Liver (tissue), 8 donors: ENCODE measurements at regions not wholly inside any gene's neighbourhood (a gene's known extent, or its start where the extent isn't known, plus 50 kb on each side); places are given as distances from the start of the nearest gene placed in this dataset.
"Not testable (repeated sequence)": the region's sequence is repeated elsewhere in the genome, so short reads cannot be mapped to it uniquely, and the experiment has no call there.

ENCODE experiments used
- DNase-seq: peaks from one replicate; pipeline ENCODE4 v3.0.0-alpha.2; 2017; ENCODE audit warnings: low spot score
- H3K27ac ChIP-seq, 2 donors: one replicate each; pipeline ENCODE4 v1.7.0; 2013; ENCODE audit warnings: inconsistent platforms in 2 of 2, low read length in 2 of 2, control low read depth in 1 of 2, low read depth in 1 of 2, mild to moderate bottlenecking in 1 of 2
- H3K27me3 ChIP-seq, 4 donors: one replicate each; pipeline versions ENCODE4 v1.6.1 to v1.7.0; 2013; ENCODE audit warnings: low read length in 3 of 4, inconsistent platforms in 1 of 4, mild to moderate bottlenecking in 1 of 4, moderate library complexity in 1 of 4; ENCODE audit not compliant: control insufficient read depth in 4 of 4, insufficient read depth in 4 of 4
- H3K36me3 ChIP-seq, 4 donors: one replicate each; pipeline versions ENCODE4 v1.6.1 to v1.7.0; 2013; ENCODE audit warnings: low read length in 3 of 4, mild to moderate bottlenecking in 3 of 4, low read depth in 1 of 4, moderate library complexity in 1 of 4; ENCODE audit not compliant: control insufficient read depth in 4 of 4, insufficient read depth in 3 of 4
- H3K4me1 ChIP-seq, 4 donors: one replicate each; pipeline versions ENCODE4 v1.6.1 to v1.7.0; 2013; ENCODE audit warnings: low read length in 3 of 4, mild to moderate bottlenecking in 3 of 4, moderate library complexity in 1 of 4; ENCODE audit not compliant: control insufficient read depth in 4 of 4, insufficient read depth in 4 of 4
- H3K4me3 ChIP-seq, 3 donors: one replicate each; pipeline versions ENCODE4 v1.6.1 to v1.7.0; 2013; ENCODE audit warnings: low read length in 3 of 3, control low read depth in 1 of 3, low read depth in 1 of 3, mild to moderate bottlenecking in 1 of 3
- H3K9ac ChIP-seq, 2 donors: one replicate each; pipeline ENCODE4 v1.7.0; 2013; ENCODE audit warnings: low read length in 2 of 2, mild to moderate bottlenecking in 2 of 2, moderate library complexity in 2 of 2, control low read depth in 1 of 2, low read depth in 1 of 2
- H3K9me3 ChIP-seq, 4 donors: one replicate each; pipeline versions ENCODE4 v1.6.1 to v1.7.0; 2013; ENCODE audit warnings: low read length in 3 of 4; ENCODE audit not compliant: control insufficient read depth in 4 of 4
- ATF3 ChIP-seq: IDR thresholded peaks from 2 replicates; pipeline ENCODE4 v1.6.1; 2016; ENCODE audit warnings: antibody characterized with exemption
- CTCF ChIP-seq: fragments of 150-350 bp; IDR thresholded peaks from 2 replicates; pipeline ENCODE4 v1.5.1; 2017; ENCODE audit warnings: improper control_type of control experiment, low read depth, low read length; ENCODE audit not compliant: missing input control
- EGR1 ChIP-seq, 2 donors: IDR thresholded peaks; 2 replicates each; pipeline ENCODE4 v1.6.1; 2016 to 2018; ENCODE audit warnings: antibody characterized with exemption in 2 of 2, low read depth in 2 of 2
- FOXA1 ChIP-seq: IDR thresholded peaks from 2 replicates; pipeline ENCODE4 v1.6.1; 2016; ENCODE audit warnings: antibody characterized with exemption
- FOXA2 ChIP-seq: IDR thresholded peaks from 2 replicates; pipeline ENCODE4 v1.6.1; 2016; ENCODE audit warnings: antibody characterized with exemption
- GABPA ChIP-seq, 2 donors: IDR thresholded peaks in 1 of 2; conservative IDR thresholded peaks in 1 of 2; 2 replicates each; pipeline ENCODE4 v1.6.1; 2016; ENCODE audit warnings: antibody characterized with exemption in 2 of 2, mild to moderate bottlenecking in 1 of 2, moderate library complexity in 1 of 2
- HNF4A ChIP-seq, 2 donors: conservative IDR thresholded peaks; 2 replicates each; pipeline ENCODE4 v1.6.1; 2016; ENCODE audit warnings: antibody characterized with exemption in 2 of 2, mild to moderate bottlenecking in 2 of 2
- HNF4G ChIP-seq: IDR thresholded peaks from 2 replicates; pipeline ENCODE4 v1.6.1; 2016; ENCODE audit warnings: antibody characterized with exemption
- JUND ChIP-seq, 2 donors: IDR thresholded peaks; 2 replicates each; pipeline ENCODE4 v1.6.1; 2016; ENCODE audit warnings: antibody characterized with exemption in 2 of 2
- NR2F2 ChIP-seq: IDR thresholded peaks from 2 replicates; pipeline ENCODE4 v1.6.1; 2016; ENCODE audit warnings: antibody characterized with exemption
- RAD21 ChIP-seq, 2 donors: IDR thresholded peaks; 2 replicates each; pipeline ENCODE4 v1.6.1; 2016; ENCODE audit warnings: antibody characterized with exemption in 2 of 2, mild to moderate bottlenecking in 2 of 2
- RXRA ChIP-seq, 2 donors: IDR thresholded peaks; 2 replicates each; pipeline ENCODE4 v1.6.1; 2017 to 2018; ENCODE audit warnings: antibody characterized with exemption in 2 of 2, mild to moderate bottlenecking in 1 of 2
- SP1 ChIP-seq: IDR thresholded peaks from 2 replicates; pipeline ENCODE4 v1.6.1; 2018; ENCODE audit warnings: antibody characterized with exemption, mild to moderate bottlenecking
- YY1 ChIP-seq: IDR thresholded peaks from 2 replicates; pipeline ENCODE4 v1.6.1; 2016; ENCODE audit warnings: antibody characterized with exemption, mild to moderate bottlenecking
- WGBS: extraction: QIAGEN DNeasy Blood & Tissue Kit; methylation state at CpG from one replicate; pipeline ENCODE4 v1.1.7; 2013; 5-methylcytosine and 5-hydroxymethylcytosine counted together
- donor health status: healthy.
- donor health status: healthy.
- donor health status: healthy.
- donor health status: healthy.
- donor health status: healthy.

GRCh38 chr16:86270696-86271095, 239.6 kb upstream of the FOXF1 start:
- Histone ChIP-seq H3K27ac (no peak overlapping the region), H3K4me1 (no peaks in the 10 kb centered on the region), H3K9me3 (peaks cover 0 to 8% (median 0%) of the 10 kb centered on the region in 4 donors), H3K36me3 (no peaks in the 10 kb centered on the region), H3K27me3 (peaks cover 0 to 11% (median 0%) of the 10 kb centered on the region in 4 donors), H3K9ac (no peak overlapping the region), H3K4me3 (no peak overlapping the region)
- DNase-seq = no peak
- no peak for TF ChIP-seq GABPA (IDR thresholded peaks at IDR 0.05 in 1 of 2, conservative IDR thresholded peaks at IDR 0.05 in 1 of 2)
- no peak for TF ChIP-seq FOXA2
- no peak for TF ChIP-seq NR2F2
- WGBS = 57% methylated on average over 7 of the region's 7 CpGs

- WGBS = 78% methylated on average over 1 of the region's 1 CpG
- no peaks in the 10 kb centered on the region for H3K4me1 ChIP-seq
- no peak overlapping the region for H3K4me3 ChIP-seq
- H3K27ac ChIP-seq = no peak overlapping the region
- no peak overlapping the region for H3K9ac ChIP-seq
- H3K27me3 ChIP-seq = peaks cover 0 to 16% (median 0%) of the 10 kb centered on the region in 4 donors
- DNase-seq = no peak
- TF ChIP-seq JUND (IDR thresholded peaks at IDR 0.05) = no peak
- no peak for TF ChIP-seq GABPA (IDR thresholded peaks at IDR 0.05 in 1 of 2, conservative IDR thresholded peaks at IDR 0.05 in 1 of 2)
- no peak for TF ChIP-seq EGR1 (IDR thresholded peaks at IDR 0.05; ENCODE audit: low read depth in 2 of 2)
- no peak for TF ChIP-seq HNF4A (conservative IDR thresholded peaks at IDR 0.05)
- TF ChIP-seq RXRA (IDR thresholded peaks at IDR 0.05) = no peak
- peaks cover 0 to 8% (median 0%) of the 10 kb centered on the region in 4 donors for H3K9me3 ChIP-seq
- no peaks in the 10 kb centered on the region for H3K36me3 ChIP-seq
Measured at GRCh38 chr16:86272744-86273143, 237.6 kb upstream of the FOXF1 start.

- TF ChIP-seq JUND (IDR thresholded peaks at IDR 0.05) (no peak), NR2F2 (no peak), EGR1 (IDR thresholded peaks at IDR 0.05; ENCODE audit: low read depth in 2 of 2) (no peak), ATF3 (no peak), RAD21 (IDR thresholded peaks at IDR 0.05) (no peak), YY1 (no peak), HNF4G (no peak), FOXA1 (no peak), GABPA (IDR thresholded peaks at IDR 0.05 in 1 of 2, conservative IDR thresholded peaks at IDR 0.05 in 1 of 2) (no peak), CTCF (no peak), HNF4A (conservative IDR thresholded peaks at IDR 0.05) (no peak), SP1 (no peak)
- no peak for DNase-seq
- WGBS = 58% methylated on average over 3 of the region's 3 CpGs
- Histone ChIP-seq H3K27me3 (peaks cover 0 to 15% (median 0%) of the 10 kb centered on the region in 4 donors), H3K36me3 (no peaks in the 10 kb centered on the region), H3K4me1 (no peaks in the 10 kb centered on the region), H3K27ac (no peak overlapping the region), H3K4me3 (no peak overlapping the region), H3K9me3 (peaks cover 0 to 3% (median 0%) of the 10 kb centered on the region in 4 donors), H3K9ac (no peak overlapping the region)
Measured at GRCh38 chr16:86277221-86277620, 233.1 kb upstream of the FOXF1 start.

DNA sequence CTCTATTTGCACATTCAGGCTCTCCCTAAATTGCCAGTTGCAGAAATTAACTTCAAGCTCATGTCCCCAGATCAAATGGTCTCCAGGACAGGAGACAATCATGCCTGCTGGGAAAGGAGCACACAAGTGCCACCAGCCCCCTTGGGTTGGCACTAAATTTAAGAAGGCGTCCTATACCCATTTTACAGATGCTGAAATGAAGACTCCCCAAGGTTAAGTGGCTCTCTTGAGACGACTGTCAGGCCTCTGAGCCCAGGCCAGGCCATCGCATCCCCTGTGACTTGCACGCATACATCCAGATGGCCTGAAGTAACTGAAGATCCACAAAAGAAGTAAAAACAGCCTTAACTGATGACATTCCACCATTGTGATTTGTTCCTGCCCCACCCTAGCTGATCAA, 232.5 kb upstream of the FOXF1 start:
- not testable (repeated sequence) for H3K27ac ChIP-seq, H3K36me3 ChIP-seq, H3K9ac ChIP-seq, H3K4me3 ChIP-seq, DNase-seq, H3K4me1 ChIP-seq, H3K9me3 ChIP-seq
- peaks cover 0 to 19% (median 0%) of the 10 kb centered on the region in 4 donors for H3K27me3 ChIP-seq
- 74% methylated on average over 4 of the region's 4 CpGs for whole genome bisulfite sequencing
